ENCODE measurements at regions not wholly inside any gene's neighbourhood (a gene's known extent, or its start where the extent isn't known, plus 50 kb on each side); places are given as distances from the start of the nearest gene placed in this dataset.
A peak's percentile ranks its signal among the peaks of the same experiment; 100 is the strongest.

DNA sequence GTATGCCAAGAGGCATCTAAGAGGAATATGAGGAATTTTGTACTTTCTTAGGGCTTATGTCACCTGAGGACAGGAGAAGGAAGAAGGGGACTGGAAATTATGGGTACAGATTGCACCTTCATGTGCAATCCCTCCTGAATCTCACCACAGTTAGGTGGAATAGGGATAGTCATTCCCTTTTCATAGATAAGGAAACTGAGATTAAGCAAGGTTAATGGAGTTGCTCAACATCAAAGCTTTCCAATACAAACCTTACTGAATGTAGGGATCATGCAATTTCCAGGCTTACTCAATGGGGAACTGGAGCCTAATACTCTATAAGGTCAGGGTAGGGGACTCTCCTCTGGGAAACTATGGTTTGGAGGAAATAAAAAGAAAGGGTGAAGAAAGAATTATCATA, 133.0 kb downstream of the C11orf87 start:
- Histone ChIP-seq H3K4me1 (ENCODE audit: control insufficient read depth, low read depth, low read length) (no peaks in the 10 kb centered on the region), H3K27me3 (ENCODE audit: insufficient read depth, low read length, poor library complexity) (no peaks in the 10 kb centered on the region), H2AK5ac (ENCODE audit: low read length) (no peak overlapping the region), H3K9ac (ENCODE audit: low read length) (no peak overlapping the region), H3K4ac (ENCODE audit: low read depth, low read length) (no peak overlapping the region), H3K18ac (ENCODE audit: low read length) (no peak overlapping the region), H2BK120ac (ENCODE audit: low read depth, low read length) (no peak overlapping the region), H3K79me1 (ENCODE audit: low read length) (no peaks in the 10 kb centered on the region), H2BK15ac (replicated peaks; ENCODE audit: low read depth) (no peak overlapping the region), H3K23ac (ENCODE audit: low read length) (no peak overlapping the region), H4K8ac (ENCODE audit: low read depth, low read length) (no peak overlapping the region), H3K4me2 (ENCODE audit: low read length) (no peak overlapping the region), H3K79me2 (ENCODE audit: control insufficient read depth, insufficient read depth, low read length) (no peaks in the 10 kb centered on the region), H3K27ac (ENCODE audit: low read depth, low read length) (no peak overlapping the region), H3K56ac (ENCODE audit: low read length) (no peak overlapping the region), H2BK5ac (ENCODE audit: low read length) (no peak overlapping the region), H3K36me3 (ENCODE audit: control insufficient read depth, insufficient read depth, low read length) (no peaks in the 10 kb centered on the region), H3K4me3 (ENCODE audit: low read length) (no peak overlapping the region), H4K5ac (ENCODE audit: low read length) (no peak overlapping the region)
- no peak for DNase-seq

DNA sequence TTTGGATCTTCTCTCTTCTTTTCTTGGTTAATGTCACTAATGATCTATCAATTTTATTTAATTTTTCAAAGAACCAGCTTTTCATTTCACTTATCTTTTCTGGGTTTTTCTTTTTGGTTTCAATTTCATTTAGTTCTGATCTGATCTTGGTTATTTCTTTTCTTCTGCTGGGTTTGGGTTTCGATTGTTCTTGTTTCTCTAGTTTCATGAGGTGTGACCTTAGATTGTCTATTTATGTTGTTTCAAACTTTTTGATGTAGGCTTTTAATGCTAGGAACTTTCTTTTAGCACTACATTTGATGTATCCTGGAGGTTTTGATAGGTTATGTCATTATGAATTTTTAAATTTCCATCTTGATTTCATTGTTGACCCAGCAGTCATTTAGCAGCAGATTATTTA, 142.3 kb downstream of the C11orf87 start:
- no peak overlapping the region for H3K18ac ChIP-seq (ENCODE audit: low read length)
- no peak overlapping the region for H2AK5ac ChIP-seq (ENCODE audit: low read length)
- H3K4ac ChIP-seq (ENCODE audit: low read depth, low read length), result no peak overlapping the region
- H3K23ac ChIP-seq (ENCODE audit: low read length), result no peak overlapping the region
- DNase-seq, result no peak
- H3K4me1 ChIP-seq (ENCODE audit: control insufficient read depth, low read depth, low read length), result no peaks in the 10 kb centered on the region
- no peak overlapping the region for H3K4me2 ChIP-seq (ENCODE audit: low read length)
- H3K27me3 ChIP-seq (ENCODE audit: insufficient read depth, low read length, poor library complexity), result no peaks in the 10 kb centered on the region
- no peak overlapping the region for H4K8ac ChIP-seq (ENCODE audit: low read depth, low read length)
- H3K79me1 ChIP-seq (ENCODE audit: low read length), result no peaks in the 10 kb centered on the region
- H4K5ac ChIP-seq (ENCODE audit: low read length), result no peak overlapping the region
- no peak overlapping the region for H2BK15ac ChIP-seq (replicated peaks; ENCODE audit: low read depth)
- no peak overlapping the region for H3K27ac ChIP-seq (ENCODE audit: low read depth, low read length)
- H3K56ac ChIP-seq (ENCODE audit: low read length), result no peak overlapping the region
- no peak overlapping the region for H2BK5ac ChIP-seq (ENCODE audit: low read length)
- no peak overlapping the region for H3K9ac ChIP-seq (ENCODE audit: low read length)
- H2BK120ac ChIP-seq (ENCODE audit: low read depth, low read length), result no peak overlapping the region
- no CpG with 5 or more reads among the region's 1 CpG for WGBS (ENCODE audit: extremely low coverage, insufficient coverage, low lambda C conversion rate)
- H3K4me3 ChIP-seq (ENCODE audit: low read length), result no peak overlapping the region
- no peaks in the 10 kb centered on the region for H3K79me2 ChIP-seq (ENCODE audit: control insufficient read depth, insufficient read depth, low read length)
- H3K36me3 ChIP-seq (ENCODE audit: control insufficient read depth, insufficient read depth, low read length), result no peaks in the 10 kb centered on the region

DNA sequence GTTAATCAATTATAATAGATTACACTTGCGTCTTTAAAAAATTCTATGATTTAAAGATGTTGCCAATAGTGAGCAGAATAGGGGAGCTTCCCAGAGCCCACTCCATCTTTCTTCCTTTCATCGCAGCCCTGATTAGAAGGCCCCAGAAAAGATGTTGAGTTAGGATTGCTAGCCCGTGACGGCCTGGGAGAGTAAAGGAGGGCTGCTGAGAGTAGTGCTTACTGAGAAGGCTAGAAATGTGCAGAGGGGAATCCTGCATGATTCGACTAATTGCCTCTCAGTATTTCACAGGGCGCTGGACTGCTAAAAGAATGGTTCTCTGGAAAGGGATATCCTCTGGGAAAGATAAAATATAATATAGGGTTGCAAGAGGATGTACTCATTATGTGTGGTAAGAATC, 160.5 kb downstream of the C11orf87 start:
- H3K56ac ChIP-seq (ENCODE audit: low read length), result no peak overlapping the region
- H3K27me3 ChIP-seq (ENCODE audit: insufficient read depth, low read length, poor library complexity), result no peaks in the 10 kb centered on the region
- H3K9ac ChIP-seq (ENCODE audit: low read length), result no peak overlapping the region
- H3K4me2 ChIP-seq (ENCODE audit: low read length), result no peak overlapping the region
- no peak overlapping the region for H4K5ac ChIP-seq (ENCODE audit: low read length)
- no peak overlapping the region for H2BK5ac ChIP-seq (ENCODE audit: low read length)
- H2AK5ac ChIP-seq (ENCODE audit: low read length), result no peak overlapping the region
- no peaks in the 10 kb centered on the region for H3K4me1 ChIP-seq (ENCODE audit: control insufficient read depth, low read depth, low read length)
- H2BK120ac ChIP-seq (ENCODE audit: low read depth, low read length), result no peak overlapping the region
- no peaks in the 10 kb centered on the region for H3K79me2 ChIP-seq (ENCODE audit: control insufficient read depth, insufficient read depth, low read length)
- H3K4me3 ChIP-seq (ENCODE audit: low read length), result no peak overlapping the region
- H3K18ac ChIP-seq (ENCODE audit: low read length), result no peak overlapping the region
- DNase-seq, result no peak
- no peaks in the 10 kb centered on the region for H3K36me3 ChIP-seq (ENCODE audit: control insufficient read depth, insufficient read depth, low read length)
- no peak overlapping the region for H3K23ac ChIP-seq (ENCODE audit: low read length)
- no peak overlapping the region for H4K8ac ChIP-seq (ENCODE audit: low read depth, low read length)
- H2BK15ac ChIP-seq (replicated peaks; ENCODE audit: low read depth), result no peak overlapping the region
- H3K79me1 ChIP-seq (ENCODE audit: low read length), result no peaks in the 10 kb centered on the region
- H3K4ac ChIP-seq (ENCODE audit: low read depth, low read length), result no peak overlapping the region
- H3K27ac ChIP-seq (ENCODE audit: low read depth, low read length), result no peak overlapping the region
- WGBS (ENCODE audit: extremely low coverage, insufficient coverage, low lambda C conversion rate), result no CpG with 5 or more reads among the region's 6 CpGs

DNA sequence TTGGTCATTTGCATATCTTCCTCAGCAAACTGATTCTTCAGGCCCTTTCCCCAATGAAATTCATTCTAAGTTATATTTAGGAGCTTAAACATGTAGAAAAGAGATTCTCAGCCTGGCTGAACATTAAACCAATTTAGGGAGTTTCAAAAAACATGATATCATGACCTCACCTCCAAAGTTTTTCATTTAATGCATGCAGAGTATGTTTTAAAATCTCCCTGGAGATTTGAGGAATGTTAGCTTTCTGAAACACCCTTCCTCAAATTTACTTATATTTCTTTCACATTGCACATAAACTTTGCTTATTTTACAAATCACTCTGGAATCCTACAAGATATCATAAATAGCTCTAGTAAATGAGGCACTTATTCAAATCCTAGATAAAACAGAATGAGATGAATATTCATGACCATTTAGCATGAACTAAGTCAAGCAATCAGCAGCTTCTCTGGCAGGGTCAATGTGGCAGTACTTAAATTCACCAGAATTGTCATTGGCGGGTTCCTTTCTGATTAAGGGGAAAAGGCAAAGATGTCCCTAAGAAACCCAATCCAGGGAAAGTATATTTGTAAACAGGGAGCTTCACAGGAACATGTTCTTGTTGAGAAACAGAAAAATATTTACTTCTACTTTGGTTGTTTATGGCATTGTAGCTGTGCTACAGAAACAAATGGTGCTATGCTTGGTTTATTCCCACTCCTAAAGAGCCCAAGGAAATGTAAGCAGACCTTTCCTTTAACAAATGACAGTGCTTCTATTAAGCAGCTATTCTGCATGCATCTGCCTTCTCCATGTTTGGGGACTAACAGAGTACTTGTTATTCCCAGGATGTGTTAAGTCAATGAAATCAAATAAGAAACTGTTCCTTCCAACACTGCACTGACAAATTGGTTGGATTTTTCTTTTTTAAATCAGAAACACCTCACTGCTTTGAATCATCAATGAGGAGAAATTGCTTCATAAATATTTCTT, 162.3 kb downstream of the C11orf87 start:
- no peak overlapping the region for H3K9ac ChIP-seq (ENCODE audit: low read length)
- no peak overlapping the region for H3K4me3 ChIP-seq (ENCODE audit: low read length)
- no peak overlapping the region for H2BK5ac ChIP-seq (ENCODE audit: low read length)
- H3K4me2 ChIP-seq (ENCODE audit: low read length), result no peak overlapping the region
- H3K79me2 ChIP-seq (ENCODE audit: control insufficient read depth, insufficient read depth, low read length), result no peaks in the 10 kb centered on the region
- H2BK15ac ChIP-seq (replicated peaks; ENCODE audit: low read depth), result no peak overlapping the region
- H3K4ac ChIP-seq (ENCODE audit: low read depth, low read length), result no peak overlapping the region
- H3K27ac ChIP-seq (ENCODE audit: low read depth, low read length), result no peak overlapping the region
- H3K27me3 ChIP-seq (ENCODE audit: insufficient read depth, low read length, poor library complexity), result no peaks in the 10 kb centered on the region
- H2BK120ac ChIP-seq (ENCODE audit: low read depth, low read length), result no peak overlapping the region
- no peaks in the 10 kb centered on the region for H3K36me3 ChIP-seq (ENCODE audit: control insufficient read depth, insufficient read depth, low read length)
- no peak overlapping the region for H4K5ac ChIP-seq (ENCODE audit: low read length)
- H3K4me1 ChIP-seq (ENCODE audit: control insufficient read depth, low read depth, low read length), result no peaks in the 10 kb centered on the region
- WGBS (ENCODE audit: extremely low coverage, insufficient coverage, low lambda C conversion rate), result no CpG with 5 or more reads among the region's 1 CpG
- no peak overlapping the region for H3K18ac ChIP-seq (ENCODE audit: low read length)
- no peak overlapping the region for H3K23ac ChIP-seq (ENCODE audit: low read length)
- no peak overlapping the region for H4K8ac ChIP-seq (ENCODE audit: low read depth, low read length)
- no peak overlapping the region for H2AK5ac ChIP-seq (ENCODE audit: low read length)
- H3K79me1 ChIP-seq (ENCODE audit: low read length), result no peaks in the 10 kb centered on the region
- H3K56ac ChIP-seq (ENCODE audit: low read length), result no peak overlapping the region
- DNase-seq, result peak; percentile 8

GRCh38 chr11:109586789-109587188, 164.8 kb downstream of the C11orf87 start:
- no peaks in the 10 kb centered on the region for H3K27me3 ChIP-seq (ENCODE audit: insufficient read depth, low read length, poor library complexity)
- no peak overlapping the region for H3K4me3 ChIP-seq (ENCODE audit: low read length)
- H3K79me2 ChIP-seq (ENCODE audit: control insufficient read depth, insufficient read depth, low read length), result no peaks in the 10 kb centered on the region
- no peak overlapping the region for H2BK5ac ChIP-seq (ENCODE audit: low read length)
- H3K36me3 ChIP-seq (ENCODE audit: control insufficient read depth, insufficient read depth, low read length), result no peaks in the 10 kb centered on the region
- no peak overlapping the region for H2BK15ac ChIP-seq (replicated peaks; ENCODE audit: low read depth)
- H3K23ac ChIP-seq (ENCODE audit: low read length), result no peak overlapping the region
- H3K27ac ChIP-seq (ENCODE audit: low read depth, low read length), result no peak overlapping the region
- no CpG with 5 or more reads among the region's 2 CpGs for WGBS (ENCODE audit: extremely low coverage, insufficient coverage, low lambda C conversion rate)
- no peak overlapping the region for H3K4ac ChIP-seq (ENCODE audit: low read depth, low read length)
- DNase-seq, result peak; percentile 25
- H3K4me2 ChIP-seq (ENCODE audit: low read length), result no peak overlapping the region
- no peak overlapping the region for H3K9ac ChIP-seq (ENCODE audit: low read length)
- no peak overlapping the region for H4K5ac ChIP-seq (ENCODE audit: low read length)
- H3K4me1 ChIP-seq (ENCODE audit: control insufficient read depth, low read depth, low read length), result no peaks in the 10 kb centered on the region
- no peak overlapping the region for H3K18ac ChIP-seq (ENCODE audit: low read length)
- H3K56ac ChIP-seq (ENCODE audit: low read length), result no peak overlapping the region
- no peak overlapping the region for H2BK120ac ChIP-seq (ENCODE audit: low read depth, low read length)
- H2AK5ac ChIP-seq (ENCODE audit: low read length), result no peak overlapping the region
- no peaks in the 10 kb centered on the region for H3K79me1 ChIP-seq (ENCODE audit: low read length)
- H4K8ac ChIP-seq (ENCODE audit: low read depth, low read length), result no peak overlapping the region

DNA sequence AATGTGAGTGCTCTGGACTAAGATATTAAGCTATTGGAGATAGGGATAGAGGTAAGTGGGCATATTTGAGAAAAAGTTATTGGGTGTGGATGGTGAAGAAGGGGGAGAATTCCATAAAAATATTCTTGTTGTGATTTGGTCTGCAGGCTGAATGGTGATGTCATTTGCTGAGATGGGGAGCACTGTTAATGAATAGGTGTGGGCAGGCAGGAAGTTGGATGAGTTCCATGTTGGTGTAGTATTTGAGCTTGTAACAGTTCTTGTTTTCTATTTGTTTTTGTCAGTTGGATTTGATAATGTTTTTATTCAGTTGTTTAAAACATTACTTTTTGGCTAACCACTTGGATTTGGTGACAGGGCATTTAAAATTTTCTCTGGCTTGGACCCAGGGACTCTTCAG, 168.8 kb downstream of the C11orf87 start:
- H3K4me3 ChIP-seq (ENCODE audit: low read length), result no peak overlapping the region
- H3K23ac ChIP-seq (ENCODE audit: low read length), result no peak overlapping the region
- no peak overlapping the region for H4K5ac ChIP-seq (ENCODE audit: low read length)
- no peak overlapping the region for H3K27ac ChIP-seq (ENCODE audit: low read depth, low read length)
- H3K4me2 ChIP-seq (ENCODE audit: low read length), result no peak overlapping the region
- H3K56ac ChIP-seq (ENCODE audit: low read length), result no peak overlapping the region
- no peak overlapping the region for H2BK15ac ChIP-seq (replicated peaks; ENCODE audit: low read depth)
- no peaks in the 10 kb centered on the region for H3K79me2 ChIP-seq (ENCODE audit: control insufficient read depth, insufficient read depth, low read length)
- no peaks in the 10 kb centered on the region for H3K79me1 ChIP-seq (ENCODE audit: low read length)
- no peak overlapping the region for H4K8ac ChIP-seq (ENCODE audit: low read depth, low read length)
- DNase-seq, result no peak
- no peaks in the 10 kb centered on the region for H3K36me3 ChIP-seq (ENCODE audit: control insufficient read depth, insufficient read depth, low read length)
- H3K4me1 ChIP-seq (ENCODE audit: control insufficient read depth, low read depth, low read length), result no peaks in the 10 kb centered on the region
- H3K4ac ChIP-seq (ENCODE audit: low read depth, low read length), result no peak overlapping the region
- H3K18ac ChIP-seq (ENCODE audit: low read length), result no peak overlapping the region
- no peaks in the 10 kb centered on the region for H3K27me3 ChIP-seq (ENCODE audit: insufficient read depth, low read length, poor library complexity)
- no peak overlapping the region for H2AK5ac ChIP-seq (ENCODE audit: low read length)
- no peak overlapping the region for H2BK120ac ChIP-seq (ENCODE audit: low read depth, low read length)
- no peak overlapping the region for H2BK5ac ChIP-seq (ENCODE audit: low read length)
- H3K9ac ChIP-seq (ENCODE audit: low read length), result no peak overlapping the region

All from mesendoderm (in vitro differentiated cells).